ENCODE measurements at regions not wholly inside any gene's neighbourhood (a gene's known extent, or its start where the extent isn't known, plus 50 kb on each side); places are given as distances from the start of the nearest gene placed in this dataset.
A peak's percentile ranks its signal among the peaks of the same experiment; 100 is the strongest.
"Not testable (repeated sequence)": the region's sequence is repeated elsewhere in the genome, so short reads cannot be mapped to it uniquely, and the experiment has no call there.

- Mint-ChIP-seq H3K27ac (ENCODE audit: low read depth, unreplicated experiment) (no peak overlapping the region), H3K9me3 (ENCODE audit: unreplicated experiment) (no peaks in the 10 kb centered on the region), H3K4me3 (ENCODE audit: unreplicated experiment) (no peak overlapping the region), H3K36me3 (ENCODE audit: insufficient read depth, unreplicated experiment) (no peaks in the 10 kb centered on the region), H3K4me1 (ENCODE audit: insufficient read depth, unreplicated experiment) (peaks cover 12% of the 10 kb centered on the region), H3K27me3 (ENCODE audit: insufficient read depth, unreplicated experiment) (no peaks in the 10 kb centered on the region)
- TF ChIP-seq, protein P1, sequence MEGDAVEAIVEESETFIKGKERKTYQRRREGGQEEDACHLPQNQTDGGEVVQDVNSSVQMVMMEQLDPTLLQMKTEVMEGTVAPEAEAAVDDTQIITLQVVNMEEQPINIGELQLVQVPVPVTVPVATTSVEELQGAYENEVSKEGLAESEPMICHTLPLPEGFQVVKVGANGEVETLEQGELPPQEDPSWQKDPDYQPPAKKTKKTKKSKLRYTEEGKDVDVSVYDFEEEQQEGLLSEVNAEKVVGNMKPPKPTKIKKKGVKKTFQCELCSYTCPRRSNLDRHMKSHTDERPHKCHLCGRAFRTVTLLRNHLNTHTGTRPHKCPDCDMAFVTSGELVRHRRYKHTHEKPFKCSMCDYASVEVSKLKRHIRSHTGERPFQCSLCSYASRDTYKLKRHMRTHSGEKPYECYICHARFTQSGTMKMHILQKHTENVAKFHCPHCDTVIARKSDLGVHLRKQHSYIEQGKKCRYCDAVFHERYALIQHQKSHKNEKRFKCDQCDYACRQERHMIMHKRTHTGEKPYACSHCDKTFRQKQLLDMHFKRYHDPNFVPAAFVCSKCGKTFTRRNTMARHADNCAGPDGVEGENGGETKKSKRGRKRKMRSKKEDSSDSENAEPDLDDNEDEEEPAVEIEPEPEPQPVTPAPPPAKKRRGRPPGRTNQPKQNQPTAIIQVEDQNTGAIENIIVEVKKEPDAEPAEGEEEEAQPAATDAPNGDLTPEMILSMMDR (IDR thresholded peaks at IDR 0.05; ENCODE audit: unreplicated experiment), result no peak
- POLR2A ChIA-PET, result interaction anchor here (1.0 kb wide), 1 partner anchor 56 kb away, joined by 3 read pairs; no protein-coding TSS in a partner anchor
- no TSS peak for BruUV-seq (replicated peaks)
- peak; percentile 11 for DNase-seq (ENCODE audit: unreplicated experiment)
- CTCF ChIA-PET, result interaction anchor here (0.5 kb wide), 1 partner anchor 80 kb away, joined by 3 read pairs; no protein-coding TSS in a partner anchor
- intact Hi-C loops (cut with micrococcal nuclease), result no loop called here
Observed at GRCh38 chr2:125398738-125399524, 1257.0 kb upstream of the GYPC start.

- Mint-ChIP-seq H3K4me1 (ENCODE audit: insufficient read depth, unreplicated experiment) (no peaks in the 10 kb centered on the region), H3K9me3 (ENCODE audit: unreplicated experiment) (no peaks in the 10 kb centered on the region), H3K4me3 (ENCODE audit: unreplicated experiment) (no peak overlapping the region), H3K27ac (ENCODE audit: low read depth, unreplicated experiment) (peak overlapping the region; percentile 76), H3K27me3 (ENCODE audit: insufficient read depth, unreplicated experiment) (no peaks in the 10 kb centered on the region), H3K36me3 (ENCODE audit: insufficient read depth, unreplicated experiment) (no peaks in the 10 kb centered on the region)
- BruUV-seq (replicated peaks), result no TSS peak
- TF ChIP-seq, protein P1 (IDR thresholded peaks at IDR 0.05; ENCODE audit: unreplicated experiment), result no peak
- ChIA-PET CTCF (no interaction called here), POLR2A (no interaction called here)
- DNase-seq (ENCODE audit: unreplicated experiment), result peak; percentile 86
- intact Hi-C loops (cut with micrococcal nuclease), result no loop called here
Observed at GRCh38 chr2:125405816-125406215, 1250.1 kb upstream of the GYPC start.

GRCh38 chr2:125408874-125409538, 1247.0 kb upstream of the GYPC start:
- intact Hi-C loops (cut with micrococcal nuclease), result no loop called here
- ChIA-PET POLR2A (no interaction called here), CTCF (no interaction called here)
- no peaks in the 10 kb centered on the region for H3K36me3 Mint-ChIP-seq (ENCODE audit: insufficient read depth, unreplicated experiment)
- H3K27ac Mint-ChIP-seq (ENCODE audit: low read depth, unreplicated experiment), result no peak overlapping the region
- no peaks in the 10 kb centered on the region for H3K4me1 Mint-ChIP-seq (ENCODE audit: insufficient read depth, unreplicated experiment)
- BruUV-seq (replicated peaks), result no TSS peak
- TF ChIP-seq, protein P1 (IDR thresholded peaks at IDR 0.05; ENCODE audit: unreplicated experiment), result no peak
- no peaks in the 10 kb centered on the region for H3K9me3 Mint-ChIP-seq (ENCODE audit: unreplicated experiment)
- no peaks in the 10 kb centered on the region for H3K27me3 Mint-ChIP-seq (ENCODE audit: insufficient read depth, unreplicated experiment)
- no peak for DNase-seq (ENCODE audit: unreplicated experiment)
- H3K4me3 Mint-ChIP-seq (ENCODE audit: unreplicated experiment), result no peak overlapping the region

DNA sequence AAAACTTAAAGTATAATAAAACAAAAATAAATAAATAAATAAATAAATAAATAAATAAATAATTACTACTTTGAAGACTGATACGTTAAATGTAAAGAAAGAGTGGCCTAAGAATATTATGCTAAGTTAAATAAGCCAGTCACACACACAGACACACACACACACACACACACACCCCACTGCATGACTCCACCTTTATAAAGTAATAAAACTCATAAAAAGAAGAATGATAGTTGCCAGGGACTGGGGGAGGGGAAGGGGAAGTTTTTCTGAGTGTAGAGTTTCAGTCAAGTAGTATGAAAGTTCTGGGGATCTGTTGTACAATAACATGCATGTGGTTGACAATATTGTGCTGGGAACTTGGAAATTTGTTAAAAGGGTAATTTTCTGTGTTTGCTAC, 1237.5 kb upstream of the GYPC start:
- ChIA-PET CTCF (no interaction called here), POLR2A (no interaction called here)
- TF ChIP-seq, protein P1 (IDR thresholded peaks at IDR 0.05; ENCODE audit: unreplicated experiment), result no peak
- intact Hi-C loops (cut with micrococcal nuclease), result no loop called here
- BruUV-seq (replicated peaks), result no TSS peak
- Mint-ChIP-seq H3K27me3 (ENCODE audit: insufficient read depth, unreplicated experiment) (no peaks in the 10 kb centered on the region), H3K4me3 (ENCODE audit: unreplicated experiment) (no peak overlapping the region), H3K27ac (ENCODE audit: low read depth, unreplicated experiment) (no peak overlapping the region), H3K9me3 (ENCODE audit: unreplicated experiment) (no peaks in the 10 kb centered on the region), H3K36me3 (ENCODE audit: insufficient read depth, unreplicated experiment) (no peaks in the 10 kb centered on the region), H3K4me1 (ENCODE audit: insufficient read depth, unreplicated experiment) (peaks cover 6% of the 10 kb centered on the region)
- no peak for DNase-seq (ENCODE audit: unreplicated experiment)

DNA sequence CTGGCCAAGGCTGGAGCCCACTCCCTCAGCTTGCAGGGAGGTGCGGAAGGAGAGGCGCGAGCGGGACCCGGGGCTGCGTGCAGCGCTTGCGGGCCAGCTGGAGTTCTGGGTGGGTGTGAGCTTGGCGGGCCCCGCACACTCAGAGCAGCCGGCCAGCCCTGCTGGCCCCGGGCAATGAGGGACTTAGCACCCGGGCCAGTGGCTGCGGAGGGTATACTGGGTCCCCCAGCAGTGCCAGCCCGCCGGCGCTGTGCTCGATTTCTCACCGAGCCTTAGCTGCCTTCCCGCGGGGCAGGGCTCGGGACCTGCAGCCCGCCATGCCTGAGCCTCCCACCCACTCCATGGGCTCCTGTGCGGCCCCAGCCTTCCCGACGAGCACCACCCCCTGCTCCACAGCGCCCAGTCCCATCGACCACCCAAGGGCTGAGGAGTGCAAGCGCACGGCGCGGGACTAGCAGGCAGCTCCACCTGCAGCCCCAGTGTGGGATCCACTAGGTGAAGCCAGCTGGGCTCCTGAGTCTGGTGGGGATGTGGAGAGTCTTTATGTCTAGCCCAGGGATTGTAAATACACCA, 1233.7 kb upstream of the GYPC start:
- POLR2A ChIA-PET; CTCF ChIA-PET; H3K27ac Mint-ChIP-seq (ENCODE audit: low read depth, unreplicated experiment); DNase-seq (ENCODE audit: unreplicated experiment); intact Hi-C loops (cut with micrococcal nuclease); H3K27me3 Mint-ChIP-seq (ENCODE audit: insufficient read depth, unreplicated experiment); H3K4me1 Mint-ChIP-seq (ENCODE audit: insufficient read depth, unreplicated experiment); H3K4me3 Mint-ChIP-seq (ENCODE audit: unreplicated experiment); H3K9me3 Mint-ChIP-seq (ENCODE audit: unreplicated experiment); H3K36me3 Mint-ChIP-seq (ENCODE audit: insufficient read depth, unreplicated experiment); BruUV-seq (replicated peaks): not testable (repeated sequence)

Data from MCF 10A (cell line).